Fibroblast of mammary gland (primary cell): ENCODE measurements at regions not wholly inside any gene's neighbourhood (a gene's known extent, or its start where the extent isn't known, plus 50 kb on each side); places are given as distances from the start of the nearest gene placed in this dataset.

Experiments
- DNase-seq: peaks from one replicate; pipeline ENCODE4 v3.0.0-alpha.2; 2010; ENCODE audit warnings: low read depth
- H3K4me3 ChIP-seq: 2 replicates; pipeline ENCODE4 v1.5.1; 2011; ENCODE audit warnings: low read depth, mild to moderate bottlenecking, low read length, moderate library complexity; ENCODE audit not compliant: control insufficient read depth
- TF ChIP-seq, protein P1 (sequence below): conservative IDR thresholded peaks from 2 replicates; pipeline ENCODE4 v1.5.1; 2011; ENCODE audit warnings: low read depth, low read length, inconsistent platforms; ENCODE audit not compliant: control insufficient read depth, insufficient read depth

DNA sequence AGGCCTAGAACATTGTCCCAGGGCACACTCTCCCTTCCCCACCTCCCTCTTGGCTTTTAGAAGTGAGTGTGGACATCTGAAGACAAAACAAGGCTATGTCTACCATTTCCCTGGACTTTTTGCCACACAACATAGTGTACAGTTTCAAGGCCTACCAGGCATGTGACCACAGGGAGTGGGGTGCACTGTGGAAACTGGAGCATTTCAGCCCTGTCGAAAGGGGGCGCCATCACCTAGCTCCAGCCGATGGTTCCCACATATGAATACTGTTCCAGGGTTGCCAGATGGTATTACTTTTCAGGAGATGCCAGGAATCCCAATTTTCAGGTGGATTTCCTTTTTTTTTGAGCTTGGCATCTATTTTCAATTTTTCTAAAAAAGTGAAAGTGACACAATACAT is 140.7 kb downstream of the KATNIP start:
- no peak overlapping the region for H3K4me3 ChIP-seq
- DNase-seq = peak; percentile 21
- TF ChIP-seq, protein P1, sequence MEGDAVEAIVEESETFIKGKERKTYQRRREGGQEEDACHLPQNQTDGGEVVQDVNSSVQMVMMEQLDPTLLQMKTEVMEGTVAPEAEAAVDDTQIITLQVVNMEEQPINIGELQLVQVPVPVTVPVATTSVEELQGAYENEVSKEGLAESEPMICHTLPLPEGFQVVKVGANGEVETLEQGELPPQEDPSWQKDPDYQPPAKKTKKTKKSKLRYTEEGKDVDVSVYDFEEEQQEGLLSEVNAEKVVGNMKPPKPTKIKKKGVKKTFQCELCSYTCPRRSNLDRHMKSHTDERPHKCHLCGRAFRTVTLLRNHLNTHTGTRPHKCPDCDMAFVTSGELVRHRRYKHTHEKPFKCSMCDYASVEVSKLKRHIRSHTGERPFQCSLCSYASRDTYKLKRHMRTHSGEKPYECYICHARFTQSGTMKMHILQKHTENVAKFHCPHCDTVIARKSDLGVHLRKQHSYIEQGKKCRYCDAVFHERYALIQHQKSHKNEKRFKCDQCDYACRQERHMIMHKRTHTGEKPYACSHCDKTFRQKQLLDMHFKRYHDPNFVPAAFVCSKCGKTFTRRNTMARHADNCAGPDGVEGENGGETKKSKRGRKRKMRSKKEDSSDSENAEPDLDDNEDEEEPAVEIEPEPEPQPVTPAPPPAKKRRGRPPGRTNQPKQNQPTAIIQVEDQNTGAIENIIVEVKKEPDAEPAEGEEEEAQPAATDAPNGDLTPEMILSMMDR = peak; percentile 58

DNA sequence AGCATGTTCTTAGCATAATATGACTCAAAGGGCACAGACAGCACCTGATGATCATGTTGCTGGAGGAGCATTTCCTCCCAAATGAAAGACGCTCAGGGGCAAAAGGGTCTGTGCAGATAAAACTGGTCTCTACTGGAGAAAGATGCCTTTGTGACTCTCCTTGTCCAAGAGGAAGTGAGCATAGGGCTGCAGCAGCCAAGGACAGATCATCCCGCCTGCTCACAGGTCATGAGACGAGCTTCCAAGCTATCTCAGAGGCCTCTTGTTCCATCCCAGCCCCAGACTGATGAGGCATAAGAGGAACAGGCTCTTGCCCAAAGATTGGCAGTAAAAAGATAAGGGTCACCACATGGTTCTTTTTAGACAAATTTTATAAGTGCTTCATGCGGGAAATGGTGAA is 141.8 kb downstream of the KATNIP start:
- no peak for DNase-seq
- TF ChIP-seq, protein P1 = no peak
- no peak overlapping the region for H3K4me3 ChIP-seq

DNA sequence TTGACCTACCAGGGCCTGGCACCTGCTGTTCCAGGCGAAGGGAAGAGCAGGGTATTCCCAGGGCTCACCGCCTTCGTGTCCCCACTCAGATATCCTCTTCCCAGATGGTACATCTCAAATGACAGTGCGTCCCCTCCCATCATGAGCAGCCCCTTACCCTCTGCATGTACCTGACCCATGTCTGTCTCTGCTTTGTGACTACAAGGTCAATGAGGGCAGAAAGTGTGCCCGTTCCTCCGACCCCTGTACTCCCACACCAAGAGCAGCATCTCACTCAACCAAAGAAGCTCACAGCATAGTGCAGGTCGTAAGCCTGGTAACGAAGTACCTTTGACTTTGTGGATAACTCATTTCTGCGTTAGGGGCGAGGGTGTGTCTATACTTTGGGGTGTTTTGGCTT is 142.6 kb downstream of the KATNIP start:
- TF ChIP-seq, protein P1 = no peak
- no peak for DNase-seq
- no peak overlapping the region for H3K4me3 ChIP-seq

DNA sequence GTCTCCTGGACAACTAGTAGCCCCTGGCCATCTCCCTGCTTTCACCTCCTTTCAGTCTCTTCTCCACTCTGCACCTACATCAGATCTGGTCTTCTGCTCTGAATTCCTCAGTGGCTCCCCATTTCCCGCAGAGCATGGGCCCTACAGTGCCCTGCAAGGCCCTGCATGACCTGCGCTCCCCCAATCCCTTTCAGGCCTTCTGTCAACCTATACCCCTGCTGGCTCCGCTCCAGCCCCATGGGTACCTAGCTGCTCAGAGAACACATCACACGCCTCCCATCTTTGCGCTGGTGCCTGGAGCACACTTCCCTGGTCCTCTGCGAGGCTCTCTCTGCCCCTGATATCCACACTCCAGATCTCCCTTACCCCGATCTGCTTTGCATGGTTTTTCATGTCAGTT is 145.2 kb downstream of the KATNIP start:
- TF ChIP-seq, protein P1 = no peak
- DNase-seq = no peak
- H3K4me3 ChIP-seq = no peak overlapping the region

DNA sequence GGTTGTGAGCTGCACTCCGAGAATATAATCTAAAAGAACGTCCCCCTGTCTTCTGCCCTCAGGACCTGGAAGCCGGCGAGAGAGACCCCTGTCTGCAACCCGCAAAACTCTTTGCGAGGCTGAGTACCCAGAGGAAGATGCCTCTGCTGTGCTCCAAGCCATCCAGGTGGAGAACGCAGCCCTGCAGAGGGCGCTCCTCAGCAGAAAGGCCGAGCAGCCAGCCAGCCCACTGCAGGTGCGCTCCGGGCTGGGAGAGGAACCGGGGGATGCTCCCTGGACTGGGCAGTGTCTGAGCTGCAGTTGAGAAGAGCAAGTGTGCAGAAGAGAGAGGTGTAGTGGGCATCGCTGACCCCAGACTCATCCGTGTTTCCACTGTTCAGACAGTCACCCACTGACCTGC is 148.3 kb downstream of the KATNIP start:
- no peak for DNase-seq
- TF ChIP-seq, protein P1 = no peak
- no peak overlapping the region for H3K4me3 ChIP-seq

DNA sequence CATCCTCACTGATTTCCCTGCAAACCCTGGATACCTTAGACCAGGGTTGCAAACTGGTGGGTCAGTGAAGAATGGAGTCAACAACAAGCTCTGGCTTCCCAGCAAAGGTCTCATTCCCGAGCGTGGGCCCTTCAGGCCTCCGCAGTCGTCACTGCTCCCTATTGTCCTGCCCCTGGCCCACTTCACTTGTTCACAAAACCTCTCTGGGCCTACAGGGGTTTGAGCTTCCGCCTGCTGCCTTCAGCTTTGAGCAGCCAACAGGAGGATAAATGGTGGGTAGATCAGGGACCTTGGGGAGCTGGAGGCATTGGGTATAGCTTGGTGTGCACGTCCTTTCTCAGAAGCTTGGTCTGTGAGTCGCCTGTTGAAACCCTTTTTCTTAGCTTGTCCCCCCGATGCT is 148.8 kb downstream of the KATNIP start:
- TF ChIP-seq, protein P1 = no peak
- no peak overlapping the region for H3K4me3 ChIP-seq
- DNase-seq = no peak

DNA sequence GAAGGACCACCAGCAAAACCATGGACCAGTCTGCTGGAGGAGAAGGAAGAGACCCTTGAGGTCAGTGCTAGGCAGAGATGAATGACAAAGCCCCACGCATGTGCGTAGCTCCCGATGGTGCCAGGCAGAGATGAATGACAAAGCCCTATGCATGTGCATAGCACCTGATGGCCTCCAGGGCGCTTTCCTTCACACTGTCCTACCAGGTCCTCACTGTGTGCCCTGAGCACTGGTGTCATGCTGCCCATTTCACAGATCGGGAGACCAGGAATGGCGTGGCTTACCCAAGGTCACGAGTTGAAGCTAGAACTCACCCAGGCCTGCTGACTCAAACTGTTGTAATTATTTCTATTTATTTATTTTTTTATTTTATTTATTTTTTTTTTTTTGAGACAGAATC is 149.6 kb downstream of the KATNIP start:
- TF ChIP-seq, protein P1 = no peak

More for the DNA sequence above, 149.6 kb downstream of the KATNIP start:
- no peak for DNase-seq
- H3K4me3 ChIP-seq = no peak overlapping the region
